H9 (cell line): ENCODE measurements at regions not wholly inside any gene's neighbourhood (a gene's known extent, or its start where the extent isn't known, plus 50 kb on each side); places are given as distances from the start of the nearest gene placed in this dataset.

Source experiments
- DNase-seq: peaks from one replicate; pipeline ENCODE4 v3.0.0-alpha.2; 2017
- H2AFZ ChIP-seq: one replicate; pipeline ENCODE4 v1.6.1; 2013; ENCODE audit warnings: mild to moderate bottlenecking, low read length, control low read depth, moderate library complexity
- H2AK5ac ChIP-seq: 2 replicates; pipeline ENCODE4 v1.6.1; 2013; ENCODE audit warnings: low read length, control low read depth, mixed read lengths; ENCODE audit not compliant: insufficient read length
- H2BK120ac ChIP-seq: one replicate; pipeline ENCODE4 v1.6.1; 2013; ENCODE audit warnings: low read depth, mild to moderate bottlenecking, low read length, control low read depth, inconsistent platforms; ENCODE audit not compliant: poor library complexity, severe bottlenecking
- H2BK12ac ChIP-seq: 2 replicates; pipeline ENCODE4 v1.6.1; 2013; ENCODE audit warnings: low read length, control low read depth, mixed read lengths, low read depth; ENCODE audit not compliant: insufficient read length
- H2BK15ac ChIP-seq: 2 replicates; pipeline ENCODE4 v1.6.1; 2013; ENCODE audit warnings: low read depth, low read length, control low read depth
- H2BK20ac ChIP-seq: one replicate; pipeline ENCODE4 v1.6.1; 2013; ENCODE audit warnings: low read depth, mild to moderate bottlenecking, low read length, control low read depth, inconsistent platforms; ENCODE audit not compliant: poor library complexity, severe bottlenecking
- H2BK5ac ChIP-seq: 2 replicates; pipeline ENCODE4 v1.6.1; 2013; ENCODE audit warnings: low read length, control low read depth, mixed read lengths; ENCODE audit not compliant: insufficient read length
- H3K14ac ChIP-seq: 2 replicates; pipeline ENCODE4 v1.6.1; 2013; ENCODE audit warnings: low read length, control low read depth; ENCODE audit not compliant: insufficient read depth
- H3K18ac ChIP-seq: 2 replicates; pipeline ENCODE4 v1.6.1; 2013; ENCODE audit warnings: low read depth, mild to moderate bottlenecking, mixed read lengths, low read length, control low read depth; ENCODE audit not compliant: insufficient read length
- H3K23ac ChIP-seq: 2 replicates; pipeline ENCODE4 v1.6.1; 2013; ENCODE audit warnings: low read length, control low read depth, mixed read lengths, low read depth; ENCODE audit not compliant: insufficient read length
- H3K23me2 ChIP-seq: 2 replicates; pipeline ENCODE4 v1.6.1; 2013; ENCODE audit warnings: low read depth, mild to moderate bottlenecking, mixed read lengths, low read length, control low read depth; ENCODE audit not compliant: insufficient read length, poor library complexity, severe bottlenecking
- H3K27ac ChIP-seq: 2 replicates; pipeline ENCODE4 v1.5.1; 2013; ENCODE audit warnings: low read length, control low read depth, mixed read lengths, low read depth; ENCODE audit not compliant: insufficient read length
- H3K27me3 ChIP-seq: 2 replicates; pipeline ENCODE4 v1.6.1; 2013; ENCODE audit warnings: low read length, control low read depth, inconsistent platforms; ENCODE audit not compliant: insufficient read depth
- H3K4ac ChIP-seq: 2 replicates; pipeline ENCODE4 v1.6.1; 2013; ENCODE audit warnings: low read depth, mild to moderate bottlenecking, control low read depth, inconsistent platforms, low read length, moderate library complexity
- H3K4me1 ChIP-seq: 2 replicates; pipeline ENCODE4 v1.6.1; 2013; ENCODE audit warnings: low read length, control low read depth, inconsistent platforms; ENCODE audit not compliant: insufficient read depth
- H3K4me2 ChIP-seq: 2 replicates; pipeline ENCODE4 v1.6.1; 2013; ENCODE audit warnings: low read length, control low read depth, mixed read lengths; ENCODE audit not compliant: insufficient read length, insufficient read depth
- H3K56ac ChIP-seq: 2 replicates; pipeline ENCODE4 v1.6.1; 2013; ENCODE audit warnings: low read depth, mild to moderate bottlenecking, mixed read lengths, low read length, control low read depth; ENCODE audit not compliant: insufficient read length
- H3K79me1 ChIP-seq: 2 replicates; pipeline ENCODE4 v1.6.1; 2013; ENCODE audit warnings: low read depth, mild to moderate bottlenecking, moderate library complexity, low read length, control low read depth, inconsistent platforms; ENCODE audit not compliant: insufficient read depth, poor library complexity, severe bottlenecking
- H3K79me2 ChIP-seq: 2 replicates; pipeline ENCODE4 v1.6.1; 2013; ENCODE audit warnings: low read length, control low read depth, inconsistent platforms; ENCODE audit not compliant: insufficient read depth
- H3K9ac ChIP-seq: 2 replicates; pipeline ENCODE4 v1.6.1; 2013; ENCODE audit warnings: low read length, control low read depth, mixed read lengths; ENCODE audit not compliant: insufficient read length; ENCODE audit errors: extremely low read depth
- H3K9me3 ChIP-seq: one replicate; pipeline ENCODE4 v1.6.1; 2013; ENCODE audit warnings: low read depth, low read length, inconsistent platforms; ENCODE audit not compliant: control insufficient read depth
- H3T11ph ChIP-seq: one replicate; pipeline ENCODE4 v1.6.1; 2013; ENCODE audit warnings: mild to moderate bottlenecking, low read length, control low read depth, inconsistent platforms
- H4K20me1 ChIP-seq: one replicate; pipeline ENCODE4 v1.6.1; 2013; ENCODE audit not compliant: control insufficient read depth, insufficient read length, insufficient read depth
- H4K5ac ChIP-seq: 2 replicates; pipeline ENCODE4 v1.6.1; 2013; ENCODE audit warnings: low read depth, mild to moderate bottlenecking, mixed read lengths, low read length, control low read depth; ENCODE audit not compliant: insufficient read length
- H4K8ac ChIP-seq: replicated peaks from 2 replicates; pipeline ENCODE4 v1.6.1; 2013; ENCODE audit warnings: low read length, control low read depth, mixed read lengths, low read depth; ENCODE audit not compliant: insufficient read length
- H4K91ac ChIP-seq: 2 replicates; pipeline ENCODE4 v1.6.1; 2013; ENCODE audit warnings: low read depth, mild to moderate bottlenecking, moderate library complexity, mixed read lengths, low read length, control low read depth; ENCODE audit not compliant: insufficient read length
- H3K27ac Mint-ChIP-seq, 3 experiments: 2 replicates in 2 of 3; 3 replicates in 1 of 3; pipeline ENCODE4 v1.8.0; 2020 to 2021; ENCODE audit warnings: mixed read lengths in 3 of 3, mild to moderate bottlenecking in 1 of 3, moderate library complexity in 1 of 3
- H3K27me3 Mint-ChIP-seq: 2 replicates; pipeline ENCODE4 v1.8.0; 2021; ENCODE audit warnings: low read depth, mild to moderate bottlenecking, moderate library complexity, mixed read lengths
- H3K36me3 Mint-ChIP-seq, 3 experiments: 2 replicates in 2 of 3; 3 replicates in 1 of 3; pipeline ENCODE4 v1.8.0; 2020 to 2021; ENCODE audit warnings: low read depth in 3 of 3, mixed read lengths in 3 of 3; ENCODE audit not compliant: insufficient read depth in 1 of 3
- H3K4me1 Mint-ChIP-seq, 2 experiments: 2 replicates each; pipeline ENCODE4 v1.8.0; 2020; ENCODE audit warnings: mixed read lengths in 2 of 2
- H3K4me3 Mint-ChIP-seq, 2 experiments: 2 replicates in 1 of 2; 3 replicates in 1 of 2; pipeline ENCODE4 v1.8.0; 2020 to 2021; ENCODE audit warnings: mild to moderate bottlenecking in 2 of 2, mixed read lengths in 2 of 2, moderate library complexity in 1 of 2
- H3K9me3 Mint-ChIP-seq, 2 experiments: 2 replicates in 1 of 2; 3 replicates in 1 of 2; pipeline ENCODE4 v1.8.0; 2020; ENCODE audit warnings: mild to moderate bottlenecking in 2 of 2, mixed read lengths in 2 of 2, moderate library complexity in 1 of 2
- CTCF ChIP-seq: fragments of 200-600 bp; sonication (generic); conservative IDR thresholded peaks from 3 replicates; pipeline ENCODE4 v1.8.0; 2021; ENCODE audit warnings: antibody characterized with exemption, mild to moderate bottlenecking

GRCh38 chr5:86981898-86982297 lies 285.8 kb upstream of the RASA1 start:
- no peak overlapping the region for H2BK20ac ChIP-seq
- no peak overlapping the region for H2AK5ac ChIP-seq
- no peak overlapping the region for H4K91ac ChIP-seq
- DNase-seq = no peak
- no peak overlapping the region for H3T11ph ChIP-seq
- no peak overlapping the region for H2BK5ac ChIP-seq
- Mint-ChIP-seq H3K27me3 (no peaks in the 10 kb centered on the region), H3K27ac (no peak overlapping the region), H3K4me3 (no peak overlapping the region), H3K36me3 (no peaks in the 10 kb centered on the region), H3K9me3 (no peaks in the 10 kb centered on the region), H3K4me1 (peaks cover 0 to 8% of the 10 kb centered on the region in 2 experiments; a peak in 2 of 4 replicates)
- no peak overlapping the region for H3K27ac ChIP-seq
- H2BK12ac ChIP-seq = no peak overlapping the region
- no peak overlapping the region for H3K9ac ChIP-seq
- no peak overlapping the region for H4K8ac ChIP-seq
- H3K79me1 ChIP-seq = no peaks in the 10 kb centered on the region
- no peak overlapping the region for H4K5ac ChIP-seq
- no peaks in the 10 kb centered on the region for H3K27me3 ChIP-seq
- H3K18ac ChIP-seq = no peak overlapping the region
- no peak for TF ChIP-seq CTCF
- H3K23me2 ChIP-seq = no peaks in the 10 kb centered on the region
- H2BK15ac ChIP-seq = no peak overlapping the region
- H3K23ac ChIP-seq = no peak overlapping the region
- no peaks in the 10 kb centered on the region for H4K20me1 ChIP-seq
- H2AFZ ChIP-seq = no peak overlapping the region
- no peaks in the 10 kb centered on the region for H3K9me3 ChIP-seq
- no peak overlapping the region for H3K14ac ChIP-seq
- no peak overlapping the region for H3K4me2 ChIP-seq
- H3K4me1 ChIP-seq = no peaks in the 10 kb centered on the region
- H3K56ac ChIP-seq = no peak overlapping the region
- no peak overlapping the region for H2BK120ac ChIP-seq
- no peak overlapping the region for H3K4ac ChIP-seq
- no peaks in the 10 kb centered on the region for H3K79me2 ChIP-seq
